ENCODE measurements at regions not wholly inside any gene's neighbourhood (a gene's known extent, or its start where the extent isn't known, plus 50 kb on each side); places are given as distances from the start of the nearest gene placed in this dataset.

- TF ChIP-seq POLR2AphosphoS5 (IDR thresholded peaks at IDR 0.05) (no peak), CTCF (IDR thresholded peaks at IDR 0.05) (no peak), EP300 (IDR thresholded peaks at IDR 0.05) (no peak), POLR2A (IDR thresholded peaks at IDR 0.05) (no peak)
Observed at GRCh38 chr20:21812379-21812778, 106.9 kb downstream of the PAX1 start.

Data from stomach (tissue), 4 donors.